Skeletal muscle cell (primary cell): ENCODE measurements at regions not wholly inside any gene's neighbourhood (a gene's known extent, or its start where the extent isn't known, plus 50 kb on each side); places are given as distances from the start of the nearest gene placed in this dataset.

Source experiments
- DNase-seq: peaks from one replicate; pipeline ENCODE4 v3.0.0-alpha.2; 2010; ENCODE audit warnings: low read depth
- H3K4me3 ChIP-seq: 2 replicates; pipeline ENCODE4 v1.5.1; 2011; ENCODE audit warnings: low read depth, mild to moderate bottlenecking, control low read depth, low read length, moderate library complexity

- H3K4me3 ChIP-seq, result no peak overlapping the region
- no peak for DNase-seq
Observed at GRCh38 chr9:26604076-26604662, 288.4 kb downstream of the CAAP1 start.

GRCh38 chr9:26603617-26604016, 289.0 kb downstream of the CAAP1 start:
- H3K4me3 ChIP-seq, result no peak overlapping the region
- no peak for DNase-seq

- no peak overlapping the region for H3K4me3 ChIP-seq
- no peak for DNase-seq
Observed at GRCh38 chr9:26597542-26598149, 295.0 kb downstream of the CAAP1 start.

- no peak for DNase-seq
Observed at GRCh38 chr9:26579056-26579455, 313.5 kb downstream of the CAAP1 start.

GRCh38 chr9:26574898-26575440, 317.6 kb downstream of the CAAP1 start:
- H3K4me3 ChIP-seq, result no peak overlapping the region
- DNase-seq, result no peak

More at GRCh38 chr9:26579056-26579455, 313.5 kb downstream of the CAAP1 start:
- H3K4me3 ChIP-seq, result no peak overlapping the region

- no peak for DNase-seq
- H3K4me3 ChIP-seq, result no peak overlapping the region
Observed at GRCh38 chr9:26574256-26574655, 318.3 kb downstream of the CAAP1 start.

- DNase-seq, result no peak
- H3K4me3 ChIP-seq, result no peak overlapping the region
Observed at GRCh38 chr9:26567976-26568375, 324.6 kb downstream of the CAAP1 start.

- DNase-seq, result no peak
- H3K4me3 ChIP-seq, result no peak overlapping the region
Observed at GRCh38 chr9:26566141-26566540, 326.5 kb downstream of the CAAP1 start.

- no peak overlapping the region for H3K4me3 ChIP-seq
Observed at GRCh38 chr9:26565118-26565517, 327.5 kb downstream of the CAAP1 start.

GRCh38 chr9:26562338-26562737, 330.3 kb downstream of the CAAP1 start:
- DNase-seq, result no peak
- no peak overlapping the region for H3K4me3 ChIP-seq

More at GRCh38 chr9:26565118-26565517, 327.5 kb downstream of the CAAP1 start:
- DNase-seq, result no peak

- DNase-seq, result no peak
- no peak overlapping the region for H3K4me3 ChIP-seq
Observed at GRCh38 chr9:26561928-26562327, 330.7 kb downstream of the CAAP1 start.

GRCh38 chr9:26559506-26559905, 333.1 kb downstream of the CAAP1 start:
- no peak for DNase-seq
- no peak overlapping the region for H3K4me3 ChIP-seq

- H3K4me3 ChIP-seq, result no peak overlapping the region
- no peak for DNase-seq
Observed at GRCh38 chr9:26551971-26552370, 340.6 kb downstream of the CAAP1 start.

GRCh38 chr9:26551451-26551850, 341.2 kb downstream of the CAAP1 start:
- DNase-seq, result no peak
- no peak overlapping the region for H3K4me3 ChIP-seq

- H3K4me3 ChIP-seq, result no peak overlapping the region
- DNase-seq, result no peak
Observed at GRCh38 chr9:26548781-26549290, 343.8 kb downstream of the CAAP1 start.

GRCh38 chr9:26539867-26540493, 352.6 kb downstream of the CAAP1 start:
- H3K4me3 ChIP-seq, result no peak overlapping the region

GRCh38 chr9:26537211-26537610, 355.4 kb downstream of the CAAP1 start:
- H3K4me3 ChIP-seq, result no peak overlapping the region
- DNase-seq, result no peak

More at GRCh38 chr9:26539867-26540493, 352.6 kb downstream of the CAAP1 start:
- no peak for DNase-seq

GRCh38 chr9:26535151-26535550, 357.5 kb downstream of the CAAP1 start:
- no peak overlapping the region for H3K4me3 ChIP-seq
- no peak for DNase-seq

- DNase-seq, result no peak
Observed at GRCh38 chr9:26530841-26531240, 361.8 kb downstream of the CAAP1 start.

GRCh38 chr9:26527931-26528330, 364.7 kb downstream of the CAAP1 start:
- no peak for DNase-seq
- H3K4me3 ChIP-seq, result no peak overlapping the region

More at GRCh38 chr9:26530841-26531240, 361.8 kb downstream of the CAAP1 start:
- H3K4me3 ChIP-seq, result no peak overlapping the region
